ENCODE measurements at regions not wholly inside any gene's neighbourhood (a gene's known extent, or its start where the extent isn't known, plus 50 kb on each side); places are given as distances from the start of the nearest gene placed in this dataset.
"Not testable (repeated sequence)": the region's sequence is repeated elsewhere in the genome, so short reads cannot be mapped to it uniquely, and the experiment has no call there.

GRCh38 chr9:82903503-82903902 lies 159.4 kb downstream of the RASEF start:
- Histone ChIP-seq H2AFZ (ENCODE audit: low read length) (no peak overlapping the region), H3K27ac (ENCODE audit: insufficient read depth, low read length) (no peak overlapping the region), H3K27me3 (ENCODE audit: control insufficient read depth, insufficient read depth, low read length) (no peaks in the 10 kb centered on the region), H3K4me1 (ENCODE audit: control insufficient read depth, extremely low read depth, insufficient read depth, low read length) (no peaks in the 10 kb centered on the region), H3K4me2 (ENCODE audit: extremely low read depth, insufficient read depth, low read length) (no peak overlapping the region), H3K9me3 (ENCODE audit: control insufficient read depth, insufficient read depth, low read depth, low read length) (no peaks in the 10 kb centered on the region), H3K36me3 (ENCODE audit: control insufficient read depth, insufficient read depth, low read length) (no peaks in the 10 kb centered on the region), H3K9ac (ENCODE audit: insufficient read depth, low read length) (no peak overlapping the region), H4K20me1 (ENCODE audit: control insufficient read depth, extremely low read depth, insufficient read depth, low read length) (no peaks in the 10 kb centered on the region), H3K79me2 (ENCODE audit: control insufficient read depth, insufficient read depth, low read length) (no peaks in the 10 kb centered on the region), H3K4me3 (replicated peaks in 1 of 4; ENCODE audit: control extremely low read depth in 1 of 4, insufficient read depth in 1 of 4, low read depth in 3 of 4, low read length in 4 of 4) (no peak overlapping the region)
- TF ChIP-seq EZH2 (IDR thresholded peaks at IDR 0.05; ENCODE audit: low read length, missing control alignments) = no peak
- peak in 1 of 2 donors; percentile 33 for DNase-seq (ENCODE audit: low read depth in 2 of 2)

GRCh38 chr9:82911996-82912395 lies 150.9 kb downstream of the RASEF start:
- H3K4me2 ChIP-seq (ENCODE audit: extremely low read depth, insufficient read depth, low read length) = no peak overlapping the region
- no peaks in the 10 kb centered on the region for H3K36me3 ChIP-seq (ENCODE audit: control insufficient read depth, insufficient read depth, low read length)
- no peaks in the 10 kb centered on the region for H3K79me2 ChIP-seq (ENCODE audit: control insufficient read depth, insufficient read depth, low read length)
- no peak overlapping the region for H3K9ac ChIP-seq (ENCODE audit: insufficient read depth, low read length)
- peak in 1 of 2 donors; percentile 2 for DNase-seq (ENCODE audit: low read depth in 2 of 2)
- no peaks in the 10 kb centered on the region for H3K27me3 ChIP-seq (ENCODE audit: control insufficient read depth, insufficient read depth, low read length)
- H3K9me3 ChIP-seq (ENCODE audit: control insufficient read depth, insufficient read depth, low read depth, low read length) = no peaks in the 10 kb centered on the region
- H4K20me1 ChIP-seq (ENCODE audit: control insufficient read depth, extremely low read depth, insufficient read depth, low read length) = no peaks in the 10 kb centered on the region
- no peaks in the 10 kb centered on the region for H3K4me1 ChIP-seq (ENCODE audit: control insufficient read depth, extremely low read depth, insufficient read depth, low read length)
- H2AFZ ChIP-seq (ENCODE audit: low read length) = no peak overlapping the region
- TF ChIP-seq EZH2 (IDR thresholded peaks at IDR 0.05; ENCODE audit: low read length, missing control alignments) = no peak
- TF ChIP-seq CTCF (conservative IDR thresholded peaks at IDR 0.05 in 1 of 2, IDR thresholded peaks at IDR 0.05 in 1 of 2; ENCODE audit: low read depth in 1 of 2, low read length in 2 of 2) = no peak
- no peak overlapping the region for H3K4me3 ChIP-seq (replicated peaks in 1 of 4; ENCODE audit: control extremely low read depth in 1 of 4, insufficient read depth in 1 of 4, low read depth in 3 of 4, low read length in 4 of 4)
- H3K27ac ChIP-seq (ENCODE audit: insufficient read depth, low read length) = no peak overlapping the region

- no peaks in the 10 kb centered on the region for H4K20me1 ChIP-seq (ENCODE audit: control insufficient read depth, extremely low read depth, insufficient read depth, low read length)
- no peaks in the 10 kb centered on the region for H3K9me3 ChIP-seq (ENCODE audit: control insufficient read depth, insufficient read depth, low read depth, low read length)
- H2AFZ ChIP-seq (ENCODE audit: low read length) = no peak overlapping the region
- TF ChIP-seq EZH2 (IDR thresholded peaks at IDR 0.05; ENCODE audit: low read length, missing control alignments) (no peak), CTCF (conservative IDR thresholded peaks at IDR 0.05 in 1 of 2, IDR thresholded peaks at IDR 0.05 in 1 of 2; ENCODE audit: low read depth in 1 of 2, low read length in 2 of 2) (no peak)
- no peak overlapping the region for H3K9ac ChIP-seq (ENCODE audit: insufficient read depth, low read length)
- no peak overlapping the region for H3K4me2 ChIP-seq (ENCODE audit: extremely low read depth, insufficient read depth, low read length)
- H3K27ac ChIP-seq (ENCODE audit: insufficient read depth, low read length) = no peak overlapping the region
- H3K36me3 ChIP-seq (ENCODE audit: control insufficient read depth, insufficient read depth, low read length) = no peaks in the 10 kb centered on the region
- H3K4me3 ChIP-seq (replicated peaks in 1 of 4; ENCODE audit: control extremely low read depth in 1 of 4, insufficient read depth in 1 of 4, low read depth in 3 of 4, low read length in 4 of 4) = no peak overlapping the region
- no peaks in the 10 kb centered on the region for H3K27me3 ChIP-seq (ENCODE audit: control insufficient read depth, insufficient read depth, low read length)
- DNase-seq (ENCODE audit: low read depth in 2 of 2) = no peak
- H3K4me1 ChIP-seq (ENCODE audit: control insufficient read depth, extremely low read depth, insufficient read depth, low read length) = no peaks in the 10 kb centered on the region
- no peaks in the 10 kb centered on the region for H3K79me2 ChIP-seq (ENCODE audit: control insufficient read depth, insufficient read depth, low read length)
These were observed 150.3 kb downstream of the RASEF start for GRCh38 chr9:82912645-82913044.

DNA sequence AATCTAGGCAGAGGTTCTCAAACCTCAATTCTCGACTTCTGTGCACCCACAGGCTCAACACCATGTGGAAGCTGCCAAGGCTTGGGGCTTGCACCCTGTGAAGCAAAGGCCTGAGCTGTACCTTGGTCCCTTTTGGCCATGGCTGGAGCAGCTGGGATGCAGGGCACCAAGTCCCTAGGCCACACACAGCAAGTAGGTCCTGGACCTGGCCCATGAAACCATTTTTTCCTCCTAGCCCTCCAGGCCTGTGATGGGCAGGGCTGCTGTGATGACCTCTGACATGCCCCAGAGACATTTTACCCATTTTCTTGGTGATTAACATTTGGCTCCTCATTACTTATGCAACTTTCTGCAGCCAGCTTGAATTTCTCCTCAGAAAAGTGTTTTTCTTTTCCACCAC lies 146.7 kb downstream of the RASEF start:
- not testable (repeated sequence) for H3K9ac ChIP-seq (ENCODE audit: insufficient read depth, low read length); H3K4me1 ChIP-seq (ENCODE audit: control insufficient read depth, extremely low read depth, insufficient read depth, low read length); H3K79me2 ChIP-seq (ENCODE audit: control insufficient read depth, insufficient read depth, low read length)

More for the DNA sequence above, 146.7 kb downstream of the RASEF start:
- not testable (repeated sequence) for H2AFZ ChIP-seq (ENCODE audit: low read length); DNase-seq (ENCODE audit: low read depth in 2 of 2); H3K4me2 ChIP-seq (ENCODE audit: extremely low read depth, insufficient read depth, low read length); H3K9me3 ChIP-seq (ENCODE audit: control insufficient read depth, insufficient read depth, low read depth, low read length); H3K27ac ChIP-seq (ENCODE audit: insufficient read depth, low read length); H3K27me3 ChIP-seq (ENCODE audit: control insufficient read depth, insufficient read depth, low read length); H3K4me3 ChIP-seq (replicated peaks in 1 of 4; ENCODE audit: control extremely low read depth in 1 of 4, insufficient read depth in 1 of 4, low read depth in 3 of 4, low read length in 4 of 4); H4K20me1 ChIP-seq (ENCODE audit: control insufficient read depth, extremely low read depth, insufficient read depth, low read length); H3K36me3 ChIP-seq (ENCODE audit: control insufficient read depth, insufficient read depth, low read length)
